GM18873 (cell line): ENCODE measurements at regions not wholly inside any gene's neighbourhood (a gene's known extent, or its start where the extent isn't known, plus 50 kb on each side); places are given as distances from the start of the nearest gene placed in this dataset.

Experiments
- ATAC-seq: cut with Tn5 transposase; IDR thresholded peaks from one replicate; pipeline ENCODE4 v1.9.1; 2021; ENCODE audit warnings: mild to moderate bottlenecking, moderate library complexity, moderate number of reproducible peaks; ENCODE audit not compliant: unreplicated experiment, low FRiP score

DNA sequence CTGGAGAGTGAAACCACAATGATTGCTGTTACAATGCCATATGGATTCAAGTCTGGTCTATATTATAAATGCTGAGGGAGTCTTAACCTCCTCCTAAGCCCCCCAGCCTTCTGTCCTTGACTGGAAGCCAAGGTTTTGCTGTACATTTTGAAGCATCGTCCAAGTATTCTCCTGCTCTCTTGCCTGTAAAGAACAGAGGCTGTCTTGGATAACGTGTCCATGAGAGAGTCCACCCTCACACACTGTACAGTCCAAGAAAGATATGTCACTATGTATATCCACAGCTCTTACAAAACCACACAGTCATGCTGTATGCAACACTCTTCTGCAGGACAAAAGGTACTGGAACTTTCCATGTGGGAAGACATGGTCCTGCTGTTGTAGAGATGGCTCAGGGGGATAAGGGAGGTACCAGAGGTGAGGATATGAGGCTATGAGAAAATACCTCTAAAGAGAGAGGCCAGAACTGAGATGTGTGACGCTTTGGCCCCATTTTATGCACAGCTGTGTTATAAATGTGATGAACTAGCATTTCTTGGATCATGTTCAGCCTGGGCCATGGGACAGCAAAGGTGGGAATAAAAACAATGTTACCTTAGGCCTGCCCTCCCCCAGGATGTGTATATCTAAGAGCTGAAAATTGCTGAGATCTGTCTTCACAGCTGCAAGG is 678.6 kb downstream of the IQCM start:
- ATAC-seq: no peak

DNA sequence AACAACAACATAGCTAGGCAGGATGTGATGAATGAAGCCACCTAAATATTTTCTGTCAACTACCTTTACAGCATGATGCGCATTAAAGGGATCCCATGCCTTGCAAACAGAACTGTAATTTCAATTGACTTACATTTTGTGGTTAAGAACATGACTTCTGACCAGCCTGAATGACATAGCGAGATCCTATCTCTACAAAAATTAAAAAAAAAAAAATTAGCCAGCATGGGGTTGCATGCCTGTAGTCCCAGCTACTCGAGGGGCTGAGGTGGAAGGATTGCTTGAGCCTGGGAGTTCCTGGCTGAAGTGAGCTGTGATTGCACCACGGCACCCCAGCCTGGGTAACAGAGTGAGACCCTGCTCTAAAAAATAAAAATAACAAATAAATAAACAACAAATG is 680.6 kb downstream of the IQCM start:
- ATAC-seq: no peak

DNA sequence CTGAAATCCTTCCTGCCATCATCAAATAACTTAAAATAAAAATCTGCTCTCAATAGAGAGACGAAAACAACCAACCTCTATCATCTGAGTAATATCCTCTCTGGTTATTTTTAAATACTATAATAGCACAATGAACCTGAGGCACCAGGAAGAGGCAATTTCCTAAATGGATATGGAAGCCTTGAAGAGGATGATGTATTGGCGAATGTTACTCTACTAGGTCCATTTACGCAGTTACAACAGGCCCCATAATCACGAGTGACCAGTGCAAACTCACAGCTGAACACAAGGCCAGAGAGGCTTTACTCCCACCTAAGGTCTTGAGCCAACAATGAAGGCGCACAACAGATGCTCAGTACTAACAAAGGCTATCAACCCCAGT is 678.8 kb upstream of the NR3C2 start:
- no peak for ATAC-seq

DNA sequence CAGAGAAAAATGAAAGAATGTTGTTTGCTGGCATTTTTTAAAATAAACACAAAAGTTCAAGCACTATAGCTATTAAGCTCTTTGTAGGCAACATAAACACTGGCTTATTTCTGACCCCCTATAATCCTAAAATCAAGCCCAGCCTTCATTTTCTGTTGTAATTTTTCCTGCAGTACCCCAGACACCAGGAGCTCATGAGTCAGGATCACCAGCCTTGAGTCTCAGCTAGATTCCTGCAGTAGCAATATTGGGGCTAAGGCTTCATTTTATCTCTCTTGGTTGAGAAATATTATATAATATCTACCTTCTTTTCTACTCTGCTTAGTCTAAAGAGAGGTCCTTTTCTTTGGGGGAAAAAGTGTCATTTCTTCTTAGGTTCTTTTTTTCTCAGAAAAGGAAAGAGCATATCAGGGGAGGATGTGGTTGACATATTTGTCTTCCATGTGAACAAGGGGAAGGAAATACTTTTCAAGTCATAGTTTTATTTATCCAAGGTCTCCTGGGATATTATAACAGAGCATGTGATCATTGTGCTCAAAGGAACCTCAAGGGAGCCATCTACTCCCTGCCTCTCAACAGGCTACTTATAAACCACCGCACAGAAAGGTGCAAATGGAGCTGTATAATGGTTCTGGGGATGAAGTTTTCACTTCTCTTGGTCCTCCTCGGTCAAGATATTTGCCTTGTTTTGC is 678.3 kb upstream of the NR3C2 start:
- no peak for ATAC-seq

DNA sequence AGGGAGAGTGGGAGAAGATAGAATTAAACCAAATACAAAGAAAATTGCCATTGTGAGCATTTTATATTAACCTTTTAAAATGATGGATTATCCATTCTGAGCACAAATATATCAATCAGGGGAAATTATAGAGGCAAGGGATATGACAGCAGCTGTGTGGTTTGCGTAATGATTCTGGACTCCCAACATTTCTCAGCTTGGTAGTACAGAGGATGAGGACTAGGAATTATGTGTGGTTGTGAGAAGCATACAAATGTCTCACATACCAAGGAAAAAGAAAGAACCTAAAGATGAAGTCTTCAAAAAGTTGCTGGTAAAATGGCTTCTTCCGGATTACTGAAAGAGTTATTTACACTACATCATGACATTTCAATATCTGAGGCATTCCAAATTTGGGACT is 674.6 kb upstream of the NR3C2 start:
- ATAC-seq: no peak

DNA sequence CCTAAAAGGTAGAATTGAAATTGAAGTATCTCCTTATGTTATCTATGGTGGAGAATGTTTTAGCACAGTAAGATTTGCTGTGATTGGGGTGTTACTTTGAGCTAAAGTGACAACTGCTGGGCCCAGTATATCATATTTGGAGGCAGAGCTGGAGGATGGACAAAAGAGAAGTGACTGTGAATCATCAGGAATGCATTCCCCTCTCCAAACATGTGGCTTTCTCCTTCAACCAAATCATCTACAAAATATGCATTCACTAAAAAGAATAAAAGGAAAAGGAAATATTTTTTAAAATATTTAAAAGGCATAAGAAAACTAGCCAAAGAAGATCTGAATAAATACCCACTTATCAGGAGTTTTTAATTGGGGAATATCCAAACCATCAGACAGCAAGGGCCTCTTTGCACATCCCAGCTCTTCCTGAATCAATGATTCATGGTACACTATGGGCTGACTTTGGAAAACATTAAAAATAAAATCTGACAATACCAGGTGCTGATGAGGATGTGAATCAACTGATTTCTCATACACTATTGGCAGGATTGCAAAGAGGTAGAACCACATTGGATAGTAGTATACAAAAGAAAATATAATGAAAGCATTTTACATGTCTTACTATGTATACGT is 671.7 kb upstream of the NR3C2 start:
- ATAC-seq: no peak

DNA sequence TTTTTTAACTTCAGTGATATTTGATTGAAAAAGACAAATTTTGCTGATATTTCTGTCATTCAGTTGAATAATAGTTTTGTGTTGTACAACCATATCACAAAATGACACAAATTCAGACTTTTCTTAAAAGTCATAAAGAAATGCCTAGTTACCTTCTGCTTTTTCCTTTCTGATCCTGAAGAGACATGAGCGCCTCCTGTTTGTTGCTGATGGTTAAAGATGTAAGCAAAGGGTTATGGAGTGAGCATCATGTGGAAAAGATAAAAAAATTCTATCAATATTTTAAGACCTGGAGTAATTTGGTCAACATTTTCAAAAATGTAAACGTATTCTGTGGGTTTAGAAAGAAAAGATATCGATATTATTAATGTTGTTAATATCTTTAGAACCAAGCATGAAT is 669.9 kb upstream of the NR3C2 start:
- ATAC-seq: no peak

DNA sequence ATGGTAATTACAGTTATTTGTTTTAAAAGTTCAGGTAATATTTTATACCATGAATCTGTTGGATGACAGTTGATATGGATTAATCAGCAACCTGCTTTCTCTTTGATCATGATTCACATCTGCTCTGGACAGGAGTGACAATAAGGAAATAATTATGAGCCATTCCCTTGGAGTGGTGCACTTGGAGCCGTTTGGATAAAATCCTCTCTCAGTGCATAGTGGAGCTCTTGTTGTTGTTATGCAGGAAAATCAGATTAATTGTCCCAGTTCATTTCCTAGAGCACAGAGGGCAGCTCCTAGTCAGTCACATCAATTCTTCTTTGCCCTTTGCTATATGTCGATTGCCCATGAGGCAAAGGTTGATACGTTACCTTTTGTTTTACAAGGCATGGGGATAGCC is 668.3 kb upstream of the NR3C2 start:
- no peak for ATAC-seq

DNA sequence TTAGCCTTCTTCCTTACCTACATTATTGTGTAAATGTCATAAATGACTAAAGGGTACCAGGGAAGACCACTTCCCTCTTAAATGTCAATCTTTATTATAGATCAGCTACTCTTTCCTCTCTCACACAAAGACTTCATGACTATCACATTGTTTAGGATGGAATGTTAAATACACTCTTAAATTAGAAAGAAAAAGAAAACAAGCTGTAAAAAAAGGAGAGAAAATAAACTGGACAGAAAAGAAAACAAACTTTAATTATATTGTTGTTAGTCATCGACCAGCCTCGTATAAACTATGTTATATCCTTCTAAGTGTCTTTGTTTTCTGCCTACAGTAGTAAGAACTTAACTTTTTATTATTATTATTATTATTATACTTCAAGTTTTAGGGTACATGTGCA is 666.4 kb upstream of the NR3C2 start:
- ATAC-seq: no peak

DNA sequence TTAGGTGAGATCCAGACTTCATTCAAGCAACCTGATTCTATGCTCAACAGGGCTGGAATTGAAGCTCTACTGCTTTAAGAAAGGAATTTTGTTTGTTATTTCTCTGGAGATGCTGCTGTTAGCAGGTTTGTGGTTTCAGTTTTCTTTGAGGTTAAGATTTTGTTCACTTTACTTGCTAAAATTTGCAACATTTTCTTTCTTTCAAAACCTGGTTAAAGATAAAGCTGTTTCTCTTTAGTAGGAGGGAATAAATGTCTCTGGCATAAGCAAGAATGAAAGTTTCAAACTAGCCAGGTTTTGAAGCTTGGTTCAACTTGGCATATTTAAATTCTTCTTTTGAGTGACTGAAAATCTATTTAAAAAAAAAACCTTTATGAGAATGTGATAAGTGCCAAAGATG is 660.6 kb upstream of the NR3C2 start:
- ATAC-seq: no peak

DNA sequence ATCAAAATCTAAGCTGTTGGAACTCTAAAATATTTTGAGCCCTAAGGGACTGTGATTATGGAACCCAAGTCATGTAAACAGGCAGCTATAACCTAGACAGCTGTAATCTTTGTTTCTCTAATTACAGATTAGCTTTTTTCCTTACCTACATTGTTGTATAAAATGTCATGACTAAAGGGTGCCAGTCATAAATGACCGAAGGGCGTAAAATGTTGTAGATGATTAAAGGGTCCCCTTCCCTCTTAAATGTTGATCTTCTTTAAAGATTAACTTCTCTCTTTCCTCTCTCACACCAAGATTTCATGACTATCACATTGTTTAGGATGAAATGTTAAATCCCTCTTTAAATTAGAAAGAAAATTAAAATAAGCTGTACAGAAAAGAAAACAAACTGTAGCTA is 659.4 kb upstream of the NR3C2 start:
- no peak for ATAC-seq

DNA sequence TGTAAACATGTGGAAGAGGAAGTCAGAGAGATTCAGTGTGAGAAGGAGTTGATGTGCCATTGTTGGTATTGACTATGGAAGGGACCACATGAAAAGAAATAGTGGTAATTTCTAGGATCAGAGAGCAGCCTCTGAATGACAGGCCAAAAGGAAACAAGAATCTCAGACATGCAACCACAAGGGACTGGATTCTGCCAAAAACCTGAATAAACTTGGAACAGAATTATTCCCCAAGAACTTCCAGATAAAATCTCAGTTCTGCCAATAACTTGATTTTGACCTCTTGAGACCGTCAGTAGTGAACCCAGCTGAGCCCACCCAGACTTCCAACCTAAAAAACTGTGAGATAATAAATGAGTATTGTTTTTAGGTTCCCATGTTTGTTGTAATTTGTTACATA is 653.6 kb upstream of the NR3C2 start:
- no peak for ATAC-seq

DNA sequence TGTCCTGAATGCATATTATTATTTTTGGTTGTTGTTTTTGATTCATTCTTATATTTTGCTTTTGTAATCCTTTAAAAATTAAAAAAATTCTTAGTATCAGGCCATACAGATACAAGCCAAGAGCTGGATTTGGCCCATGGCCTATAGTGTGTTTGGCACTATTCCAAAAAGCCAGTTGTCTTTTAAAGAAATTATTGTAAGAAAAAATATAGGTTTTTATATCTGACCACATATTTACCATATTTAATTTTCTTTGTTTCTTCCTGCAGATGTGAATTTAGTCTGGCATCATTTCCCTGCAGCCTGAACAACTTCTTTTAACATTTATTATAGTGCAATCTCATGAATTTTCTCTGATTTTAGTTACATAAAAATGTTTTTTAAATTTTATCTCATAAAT is 652.8 kb upstream of the NR3C2 start:
- no peak for ATAC-seq

DNA sequence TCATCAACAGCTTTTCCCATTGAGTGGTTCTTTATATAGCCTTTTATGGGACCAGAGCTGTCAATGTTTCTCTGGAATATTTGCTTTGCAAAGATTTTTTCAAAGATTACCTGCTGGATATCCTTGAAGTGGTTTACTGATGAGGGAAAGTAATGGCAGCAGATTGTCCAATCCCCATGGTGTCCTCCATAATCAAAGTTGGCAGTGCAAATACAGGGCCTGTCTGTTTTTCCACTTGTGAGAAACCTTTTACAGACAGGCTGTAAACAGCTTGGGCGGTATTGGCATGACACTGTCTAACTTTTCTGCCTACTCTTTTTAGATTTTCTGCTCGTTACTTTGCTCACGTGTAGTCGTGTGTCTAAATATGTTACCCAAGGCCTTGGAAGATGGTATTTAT is 641.9 kb upstream of the NR3C2 start:
- ATAC-seq: no peak

DNA sequence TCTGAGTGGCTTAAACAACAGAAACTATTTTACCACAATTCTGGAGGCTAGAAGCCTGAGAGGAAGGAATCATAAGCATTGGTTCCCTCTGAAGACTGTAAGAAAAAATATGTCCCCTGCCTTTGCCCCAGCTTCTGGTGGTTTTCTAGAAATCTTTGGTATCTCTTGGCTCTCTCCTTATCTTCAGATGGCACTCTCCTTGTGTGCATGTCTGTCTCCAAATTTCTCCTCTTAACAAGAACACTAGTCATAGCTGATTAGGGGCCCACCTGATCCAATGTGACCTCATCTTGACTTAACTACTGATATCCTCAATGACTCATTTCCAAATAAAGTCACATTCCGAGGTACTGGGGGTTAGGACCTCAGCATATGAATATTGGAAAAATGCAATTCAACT is 635.0 kb upstream of the NR3C2 start:
- ATAC-seq: no peak

DNA sequence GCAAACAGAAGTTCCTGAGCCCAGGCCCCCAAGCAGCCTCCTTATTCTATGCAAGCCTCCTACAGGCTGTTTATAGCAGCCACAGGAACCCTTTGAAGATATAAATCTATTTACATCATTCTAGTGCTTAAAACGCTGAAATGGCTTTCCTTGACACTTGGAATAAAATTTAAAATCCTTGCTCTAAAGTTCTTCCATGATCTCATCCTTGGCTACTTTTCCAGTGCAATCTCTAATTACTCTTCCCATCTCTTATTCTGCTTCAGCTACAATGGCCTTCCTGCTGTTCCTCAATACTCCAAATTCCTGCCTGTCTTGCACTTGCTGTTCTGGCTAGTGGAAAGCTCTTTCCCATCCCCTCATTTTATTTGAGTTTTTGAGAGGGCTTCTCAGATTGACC is 634.2 kb upstream of the NR3C2 start:
- no peak for ATAC-seq

DNA sequence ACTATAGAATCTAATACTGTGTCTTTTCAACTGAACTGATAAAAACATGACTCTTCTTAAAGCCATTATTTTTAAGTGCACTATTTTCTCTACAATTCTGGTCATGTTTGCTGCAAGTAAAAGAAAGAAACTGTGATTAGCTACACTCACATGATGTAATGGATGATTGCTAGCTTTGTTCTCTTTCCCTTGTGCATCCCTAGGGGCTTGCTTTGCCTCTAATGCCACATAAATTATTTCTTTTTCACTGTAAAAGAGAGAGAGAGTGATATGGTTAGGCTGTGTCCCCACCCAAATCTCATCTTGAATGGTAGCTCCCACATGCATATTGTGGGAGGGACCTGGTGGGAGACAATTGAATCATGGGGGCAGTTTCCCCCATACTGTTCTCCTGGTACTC is 630.2 kb upstream of the NR3C2 start:
- ATAC-seq: no peak

DNA sequence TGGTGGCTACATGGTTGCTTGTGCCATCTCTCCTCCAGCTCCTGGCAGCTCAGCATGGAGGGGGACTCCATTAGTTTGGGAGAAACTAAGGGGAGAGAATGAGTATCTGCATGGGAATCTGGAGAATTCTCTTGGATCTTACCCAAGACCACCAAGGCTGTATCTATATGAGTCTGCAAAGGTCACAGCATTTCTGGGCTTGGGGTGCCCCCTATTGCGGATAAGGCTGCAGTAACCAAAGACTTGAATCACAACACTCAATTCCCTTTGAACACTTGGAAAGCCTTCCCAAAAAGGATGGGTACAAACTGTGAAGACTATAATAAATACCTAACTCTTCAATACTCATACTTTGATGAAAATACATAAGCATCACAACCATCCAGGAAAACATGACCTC is 623.5 kb upstream of the NR3C2 start:
- ATAC-seq: no peak

DNA sequence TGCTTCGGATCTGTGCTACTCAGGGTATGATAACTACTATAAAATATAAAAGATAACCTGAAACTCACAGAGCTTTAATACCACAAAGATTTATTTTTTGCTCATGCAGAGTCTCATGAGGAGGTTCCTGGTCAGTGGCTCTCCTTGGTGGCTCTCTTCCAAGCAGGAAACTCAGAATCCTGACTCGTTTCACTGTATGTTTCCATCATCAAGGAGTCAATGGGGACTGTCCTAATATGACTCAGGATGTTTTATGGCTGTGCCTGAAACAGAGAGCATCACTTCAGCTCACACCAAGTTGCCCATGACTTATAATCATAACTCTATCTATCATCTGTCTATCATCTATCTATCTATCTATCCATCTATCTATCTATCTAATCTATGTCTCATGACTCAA is 620.8 kb upstream of the NR3C2 start:
- no peak for ATAC-seq

DNA sequence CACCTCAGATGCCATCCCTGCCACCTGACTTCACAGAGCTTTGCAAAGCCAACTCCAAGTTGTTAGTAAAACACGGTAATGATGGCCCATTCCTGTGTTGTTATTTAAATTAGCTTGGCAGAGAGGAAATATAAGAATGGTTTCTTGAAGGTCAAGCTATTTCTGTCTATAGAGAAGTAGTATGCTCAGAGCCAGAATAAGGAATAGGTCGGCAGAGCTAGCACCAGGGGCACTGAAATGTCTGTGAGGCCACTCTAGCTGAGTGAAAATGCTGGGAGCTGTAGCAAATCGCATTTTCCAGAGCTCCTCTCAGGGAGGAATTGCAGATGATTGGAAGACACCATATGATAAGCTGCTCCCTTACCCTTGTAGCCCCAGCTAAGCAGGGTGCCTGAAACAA is 615.4 kb upstream of the NR3C2 start:
- no peak for ATAC-seq

DNA sequence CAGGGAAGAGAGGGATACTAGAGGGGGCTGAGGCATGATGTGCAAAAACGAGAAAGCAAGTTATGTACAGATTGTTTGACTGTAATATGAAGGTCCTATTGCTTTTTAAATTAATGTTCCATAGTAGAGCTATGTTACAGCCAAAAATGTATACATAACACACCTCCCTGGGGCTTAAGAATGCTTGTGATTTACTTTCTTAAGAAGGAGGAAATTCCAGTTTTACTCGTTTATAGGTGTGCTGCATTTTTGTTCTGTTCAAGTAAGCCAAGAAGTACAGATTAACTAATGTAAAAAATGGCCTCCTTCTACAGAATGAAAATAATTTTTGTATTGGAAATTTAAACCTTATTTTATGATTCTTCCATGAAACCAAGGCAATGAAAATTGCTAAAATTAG is 614.4 kb upstream of the NR3C2 start:
- ATAC-seq: no peak

DNA sequence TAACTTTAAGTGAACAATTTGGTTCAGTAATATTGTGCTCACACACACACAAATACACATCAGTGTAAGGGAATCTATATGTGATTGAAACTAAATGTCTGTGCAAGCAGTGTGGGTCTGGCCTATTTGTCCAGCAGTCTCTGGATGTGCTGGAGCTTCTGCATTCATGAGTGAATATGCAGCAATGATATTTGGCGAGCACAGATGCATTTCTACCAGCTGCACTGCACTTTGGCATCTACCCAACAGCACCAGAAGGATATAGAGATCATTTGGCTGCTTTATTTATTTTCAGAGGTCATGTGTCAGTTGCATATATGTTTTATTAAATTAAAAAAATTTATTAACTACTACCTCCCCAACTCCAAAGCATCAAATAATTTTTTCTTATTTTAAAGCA is 613.4 kb upstream of the NR3C2 start:
- no peak for ATAC-seq
